ENCODE measurements at regions not wholly inside any gene's neighbourhood (a gene's known extent, or its start where the extent isn't known, plus 50 kb on each side); places are given as distances from the start of the nearest gene placed in this dataset.

GRCh38 chr2:65663831-65664407, 231.5 kb upstream of the SPRED2 start:
- DNase-seq (ENCODE audit: low spot score): no peak
- no peak for ATAC-seq

DNA sequence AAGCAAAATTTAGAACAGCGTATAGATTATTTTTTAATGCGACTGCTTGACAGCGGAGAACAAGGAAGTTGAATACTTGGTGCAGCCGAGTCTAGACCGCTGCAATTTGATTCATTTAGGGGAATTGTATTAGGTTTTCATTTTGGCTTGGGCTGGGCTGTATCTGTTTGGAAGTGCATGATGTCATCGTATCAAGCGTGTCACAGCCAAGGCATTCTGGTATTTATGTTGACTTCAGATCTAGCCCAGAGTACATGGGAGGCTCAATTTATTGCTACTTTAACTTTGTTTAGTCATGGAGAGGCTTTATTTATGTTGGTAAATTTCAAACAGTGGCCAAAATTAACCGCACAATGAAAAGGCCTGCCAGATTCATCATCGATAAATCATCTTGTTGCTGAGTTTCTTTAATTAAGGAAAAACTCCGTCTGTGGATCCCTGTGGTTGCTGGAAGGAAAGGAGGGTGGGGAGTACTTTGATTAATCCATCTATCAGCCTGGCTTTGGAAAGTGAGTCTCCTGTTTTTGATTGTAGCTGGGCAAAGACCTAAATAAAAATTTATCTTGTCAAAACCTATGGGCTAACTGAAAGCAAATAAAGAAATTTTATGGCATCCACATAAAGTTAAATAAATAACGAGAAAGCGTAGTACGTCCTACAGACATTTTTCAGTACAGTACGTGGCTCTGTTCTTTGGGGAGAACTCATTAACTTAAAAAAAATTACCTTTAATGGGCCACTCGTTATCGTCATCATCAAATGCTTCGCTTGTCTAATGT, 230.4 kb upstream of the SPRED2 start:
- DNase-seq (ENCODE audit: low spot score) (no peak), ATAC-seq (no peak)

- ATAC-seq (no peak), DNase-seq (ENCODE audit: low spot score) (no peak)
These were observed 229.7 kb upstream of the SPRED2 start for GRCh38 chr2:65661980-65662653.

DNA sequence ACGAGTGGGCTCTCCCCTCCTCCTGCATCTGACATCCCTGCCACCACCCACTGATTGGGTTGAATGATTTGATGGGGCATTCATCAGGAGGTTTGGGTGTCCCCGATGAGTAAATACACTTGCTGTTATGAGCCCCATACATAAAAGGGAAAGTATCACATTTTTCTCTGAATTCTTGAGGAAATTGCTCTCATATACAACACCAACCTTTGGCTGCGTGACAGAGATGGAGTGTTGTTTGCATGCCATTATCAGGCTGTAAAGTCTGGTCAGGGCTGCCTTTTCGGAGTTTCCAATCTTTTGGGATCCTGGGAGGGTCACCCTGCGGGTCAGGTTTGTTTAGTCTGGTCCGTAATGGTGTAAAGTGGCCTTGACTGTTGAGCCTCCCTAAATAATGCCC, 227.9 kb upstream of the SPRED2 start:
- DNase-seq (ENCODE audit: low spot score) (no peak), ATAC-seq (no peak)

- ATAC-seq: no peak
- no peak for DNase-seq (ENCODE audit: low spot score)
These were observed 226.5 kb upstream of the SPRED2 start for GRCh38 chr2:65658881-65659280.

DNA sequence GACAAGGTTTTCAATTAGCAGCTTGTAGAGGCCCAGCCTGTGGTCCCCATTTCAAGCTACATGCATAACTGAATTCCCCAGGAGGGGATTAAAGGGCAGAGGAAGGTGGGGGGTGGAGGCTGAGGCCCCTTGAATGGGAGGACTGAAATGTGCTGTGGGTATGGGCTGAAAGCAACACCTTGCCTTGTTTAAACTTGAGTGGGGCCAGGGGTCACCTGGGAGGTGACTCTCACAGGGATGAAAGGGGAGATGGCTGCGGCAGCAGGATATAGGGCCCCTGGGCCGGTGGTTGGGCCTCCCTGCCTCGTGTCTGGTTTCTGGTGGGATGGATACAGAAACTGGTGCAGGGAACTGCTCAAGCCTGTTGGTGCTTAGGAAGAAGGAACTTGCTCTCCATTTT, 225.9 kb upstream of the SPRED2 start:
- no peak for DNase-seq (ENCODE audit: low spot score)
- ATAC-seq: no peak

- ATAC-seq (no peak), DNase-seq (ENCODE audit: low spot score) (no peak)
These were observed 223.8 kb upstream of the SPRED2 start for GRCh38 chr2:65656160-65656718.

DNA sequence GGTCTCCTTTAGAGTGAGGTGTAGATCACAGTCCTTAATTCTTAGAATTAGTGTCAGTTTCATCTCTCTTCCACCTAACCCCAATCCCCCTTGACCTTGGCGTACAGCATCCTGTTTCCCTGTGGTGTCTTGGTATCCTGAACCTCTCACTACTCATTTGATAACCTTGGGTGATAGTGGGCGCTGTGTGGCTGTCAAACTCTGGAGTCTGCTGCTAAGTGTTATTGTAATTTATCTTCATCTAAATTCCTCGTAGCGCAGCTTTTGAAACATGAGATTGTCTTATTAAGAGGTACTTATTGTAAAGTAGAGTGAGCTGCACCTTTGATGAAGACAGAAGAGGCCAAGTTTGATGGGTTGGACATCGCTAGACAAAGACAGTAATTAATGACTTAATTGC, 222.6 kb upstream of the SPRED2 start:
- DNase-seq (ENCODE audit: low spot score) (no peak), ATAC-seq (no peak)

DNA sequence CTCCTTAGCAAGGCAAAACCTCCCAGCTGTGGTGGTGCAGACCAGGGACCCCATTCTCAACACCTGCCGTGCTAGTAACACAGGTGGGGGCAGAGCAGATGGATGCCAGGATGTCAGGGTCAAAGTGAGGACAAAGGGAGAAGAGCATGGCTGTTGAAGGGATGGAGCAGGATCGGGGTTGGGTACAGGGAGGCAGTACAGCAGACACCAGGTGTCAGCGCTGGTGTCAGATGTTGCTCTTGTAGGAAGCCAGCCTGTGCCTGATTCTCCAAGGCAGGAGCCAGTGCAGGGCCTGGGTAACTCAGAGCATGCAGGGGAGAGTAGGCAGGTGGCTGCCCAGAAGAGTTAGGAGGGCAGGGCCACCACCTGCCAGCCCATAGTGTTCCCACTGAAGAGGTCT, 222.1 kb upstream of the SPRED2 start:
- DNase-seq (ENCODE audit: low spot score) (no peak), ATAC-seq (no peak)

GRCh38 chr2:65652066-65652465, 219.7 kb upstream of the SPRED2 start:
- ATAC-seq (no peak), DNase-seq (ENCODE audit: low spot score) (no peak)

- ATAC-seq (no peak), DNase-seq (ENCODE audit: low spot score) (no peak)
These were observed 217.6 kb upstream of the SPRED2 start for GRCh38 chr2:65649811-65650589.

- ATAC-seq (no peak), DNase-seq (ENCODE audit: low spot score) (no peak)
These were observed 214.9 kb upstream of the SPRED2 start for GRCh38 chr2:65647249-65647842.

- no peak for ATAC-seq
- DNase-seq (ENCODE audit: low spot score): no peak
These were observed 208.3 kb upstream of the SPRED2 start for GRCh38 chr2:65640793-65641103.

- DNase-seq (ENCODE audit: low spot score): no peak
- no peak for ATAC-seq
These were observed 206.9 kb upstream of the SPRED2 start for GRCh38 chr2:65639156-65639864.

- ATAC-seq (peak; percentile 29), DNase-seq (ENCODE audit: low spot score) (no peak)
These were observed 206.0 kb upstream of the SPRED2 start for GRCh38 chr2:65638443-65638842.

GRCh38 chr2:65636813-65637483, 204.5 kb upstream of the SPRED2 start:
- DNase-seq (ENCODE audit: low spot score) (no peak), ATAC-seq (no peak)

GRCh38 chr2:65636024-65636423, 203.6 kb upstream of the SPRED2 start:
- no peak for DNase-seq (ENCODE audit: low spot score)
- ATAC-seq: no peak

- DNase-seq (ENCODE audit: low spot score): no peak
- ATAC-seq: no peak
These were observed 201.9 kb upstream of the SPRED2 start for GRCh38 chr2:65634304-65634703.

DNA sequence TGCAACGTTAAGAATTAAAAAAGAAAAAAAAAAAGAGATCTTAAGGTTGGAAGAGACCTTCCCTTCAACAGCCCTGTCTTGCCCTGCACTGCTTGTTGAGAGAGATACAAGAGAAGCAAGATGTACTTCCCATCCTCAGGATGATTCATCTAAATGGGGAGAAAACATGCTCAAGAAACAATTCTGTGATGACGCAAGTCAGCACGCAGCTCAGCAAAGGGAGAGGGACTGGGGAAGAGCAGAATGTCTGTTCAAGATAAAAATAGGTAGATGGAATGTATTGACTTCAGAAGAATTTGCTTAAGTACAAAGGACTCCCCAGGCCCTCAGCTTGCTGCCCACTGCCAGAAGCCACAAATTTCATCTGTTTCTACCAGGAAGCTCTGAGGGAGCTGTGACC, 198.2 kb upstream of the SPRED2 start:
- DNase-seq (ENCODE audit: low spot score): no peak
- no peak for ATAC-seq

GRCh38 chr2:65628156-65628555, 195.8 kb upstream of the SPRED2 start:
- ATAC-seq (no peak), DNase-seq (ENCODE audit: low spot score) (no peak)
